ENCODE measurements at regions not wholly inside any gene's neighbourhood (a gene's known extent, or its start where the extent isn't known, plus 50 kb on each side); places are given as distances from the start of the nearest gene placed in this dataset.
"Not testable (repeated sequence)": the region's sequence is repeated elsewhere in the genome, so short reads cannot be mapped to it uniquely, and the experiment has no call there.

DNA sequence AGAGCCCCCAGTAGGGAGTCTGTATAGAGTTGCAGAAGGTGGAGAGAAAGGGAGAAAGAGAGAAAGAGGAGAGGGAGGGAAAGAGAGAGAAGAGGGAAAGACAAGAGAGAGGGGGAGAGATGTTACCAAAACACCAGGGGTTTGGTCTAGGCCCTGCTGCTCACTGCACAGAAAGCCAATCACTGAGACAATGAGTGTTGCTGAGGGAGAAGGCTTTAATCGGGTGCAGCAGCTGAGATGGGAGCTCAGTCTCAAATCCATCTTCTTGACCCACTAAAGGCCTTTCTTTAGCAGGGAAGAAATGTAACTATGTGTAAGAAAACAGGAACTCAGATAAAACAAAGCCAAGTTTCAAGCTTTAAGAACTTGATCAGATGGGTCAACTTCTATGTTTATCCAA lies 198.2 kb upstream of the FOXK1 start:
- no peak for DNase-seq (ENCODE audit: insufficient read length, low spot score)
- no peak for TF ChIP-seq CTCF (IDR thresholded peaks at IDR 0.05; ENCODE audit: insufficient read depth, missing control alignments)
- no peak for FAIRE-seq

DNA sequence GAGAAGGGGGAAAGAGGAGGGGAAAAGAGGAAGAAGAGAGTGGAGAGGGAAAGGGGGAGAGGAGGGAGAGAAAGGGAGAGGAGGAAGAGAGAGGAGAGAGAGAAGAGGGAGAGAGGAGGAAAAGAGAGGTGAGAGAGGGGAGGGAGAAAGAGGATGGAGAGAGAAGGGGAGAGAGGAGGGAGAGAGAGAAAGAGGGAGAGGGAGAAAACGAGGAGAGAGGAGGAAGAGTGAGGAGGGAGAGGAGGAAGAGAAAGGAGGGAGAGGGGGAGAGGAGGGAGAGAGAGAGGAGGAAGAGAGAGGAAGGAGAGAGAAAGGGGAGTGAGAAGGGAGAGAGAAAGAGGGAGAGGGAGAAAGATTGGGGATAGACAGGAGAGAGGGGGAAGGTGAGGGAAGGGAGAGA lies 197.6 kb upstream of the FOXK1 start:
- TF ChIP-seq CTCF (IDR thresholded peaks at IDR 0.05; ENCODE audit: insufficient read depth, missing control alignments) = no peak
- FAIRE-seq (no peak), DNase-seq (ENCODE audit: insufficient read length, low spot score) (no peak)

GRCh38 chr7:4486907-4487306 lies 195.2 kb upstream of the FOXK1 start:
- no peak for FAIRE-seq
- no peak for DNase-seq (ENCODE audit: insufficient read length, low spot score)
- no peak for TF ChIP-seq CTCF (IDR thresholded peaks at IDR 0.05; ENCODE audit: insufficient read depth, missing control alignments)

GRCh38 chr7:4496911-4497310 lies 185.2 kb upstream of the FOXK1 start:
- not testable (repeated sequence) for FAIRE-seq; DNase-seq (ENCODE audit: insufficient read length, low spot score)

DNA sequence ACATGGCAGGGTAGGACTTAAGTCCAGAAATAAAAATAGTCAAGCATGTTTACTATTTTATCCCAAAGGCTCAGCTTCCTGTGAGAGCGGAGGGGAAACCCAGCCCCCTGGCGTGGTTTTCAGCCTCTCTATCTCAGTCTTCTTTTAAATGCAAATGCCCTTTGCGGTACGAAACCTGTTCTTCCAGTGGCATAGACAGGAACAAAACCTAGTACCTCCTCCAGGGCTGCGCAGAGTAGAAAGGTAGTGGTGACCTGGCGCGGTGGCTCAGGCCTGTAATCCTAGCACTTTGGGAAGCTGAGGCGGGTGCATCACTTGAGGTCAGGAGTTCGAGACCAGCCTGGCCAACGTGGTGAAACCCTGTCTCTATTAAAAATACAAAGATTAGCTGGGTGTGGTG lies 181.3 kb upstream of the FOXK1 start:
- DNase-seq (ENCODE audit: insufficient read length, low spot score) (no peak), FAIRE-seq (no peak)
- TF ChIP-seq CTCF (IDR thresholded peaks at IDR 0.05; ENCODE audit: insufficient read depth, missing control alignments) = no peak

DNA sequence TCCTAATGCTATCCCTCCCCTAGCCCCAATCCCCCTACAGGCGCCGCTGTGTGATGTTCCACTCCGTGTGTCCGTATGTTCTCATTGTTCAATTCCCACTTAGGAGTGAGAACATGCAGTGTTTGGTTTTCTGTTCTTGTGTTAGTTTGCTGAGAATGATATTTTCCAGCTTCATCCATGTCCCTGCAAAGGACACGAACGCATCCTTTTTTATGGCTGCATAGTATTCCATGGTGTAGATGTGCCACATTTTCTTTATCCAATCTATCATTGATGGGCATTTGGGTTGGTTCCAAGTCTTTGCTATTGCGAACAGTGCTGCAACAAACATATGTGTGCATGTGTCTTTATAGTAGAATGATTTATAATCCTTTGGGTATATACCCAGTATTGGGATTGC lies 174.2 kb upstream of the FOXK1 start:
- DNase-seq (ENCODE audit: insufficient read length, low spot score); FAIRE-seq: not testable (repeated sequence)

DNA sequence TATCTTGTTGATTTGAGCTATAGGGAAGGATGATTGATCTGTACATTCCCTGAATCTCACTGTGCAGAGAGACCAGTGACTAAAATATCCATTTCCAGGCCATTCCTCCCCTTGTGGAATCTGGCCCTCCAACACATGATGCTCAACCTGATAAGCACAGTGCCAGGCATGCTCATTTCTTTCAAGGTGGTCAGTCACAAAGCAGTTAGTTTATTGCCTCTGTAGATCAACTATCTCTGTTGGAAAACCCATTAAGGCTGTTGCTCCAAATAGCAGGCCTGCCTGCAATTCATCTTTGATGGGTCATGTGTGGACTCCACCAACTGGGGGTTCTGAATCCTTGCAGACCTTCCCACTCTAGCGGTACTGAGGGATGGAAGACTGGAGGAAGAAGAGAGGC lies 168.6 kb upstream of the FOXK1 start:
- no peak for DNase-seq (ENCODE audit: insufficient read length, low spot score)
- no peak for TF ChIP-seq CTCF (IDR thresholded peaks at IDR 0.05; ENCODE audit: insufficient read depth, missing control alignments)
- FAIRE-seq = no peak

- no peak for TF ChIP-seq CTCF (IDR thresholded peaks at IDR 0.05; ENCODE audit: insufficient read depth, missing control alignments)
- DNase-seq (ENCODE audit: insufficient read length, low spot score) = no peak
- FAIRE-seq = no peak
Measured at GRCh38 chr7:4519819-4520520, 162.1 kb upstream of the FOXK1 start.

All from D721Med (cell line).